HL-60 (cell line): ENCODE measurements at regions not wholly inside any gene's neighbourhood (a gene's known extent, or its start where the extent isn't known, plus 50 kb on each side); places are given as distances from the start of the nearest gene placed in this dataset.

Experiments
- CTCF ChIP-seq: IDR thresholded peaks from one replicate; pipeline ENCODE4 v1.5.1; 2011; ENCODE audit warnings: low read length, control low read depth, inconsistent platforms; ENCODE audit not compliant: insufficient read depth
- POLR2AphosphoS5 ChIP-seq: IDR thresholded peaks from 2 replicates; pipeline ENCODE4 v1.6.1; 2012; ENCODE audit warnings: low read depth
- SPI1 ChIP-seq: IDR thresholded peaks from 2 replicates; pipeline ENCODE4 v1.6.1; 2012; ENCODE audit warnings: low read depth, mild to moderate bottlenecking, borderline replicate concordance

- TF ChIP-seq CTCF (no peak), POLR2AphosphoS5 (no peak), SPI1 (no peak)
These were observed 161.7 kb upstream of the MYT1L start for GRCh38 chr2:2492800-2493199.
